ENCODE measurements at regions not wholly inside any gene's neighbourhood (a gene's known extent, or its start where the extent isn't known, plus 50 kb on each side); places are given as distances from the start of the nearest gene placed in this dataset.
"Not testable (repeated sequence)": the region's sequence is repeated elsewhere in the genome, so short reads cannot be mapped to it uniquely, and the experiment has no call there.

DNA sequence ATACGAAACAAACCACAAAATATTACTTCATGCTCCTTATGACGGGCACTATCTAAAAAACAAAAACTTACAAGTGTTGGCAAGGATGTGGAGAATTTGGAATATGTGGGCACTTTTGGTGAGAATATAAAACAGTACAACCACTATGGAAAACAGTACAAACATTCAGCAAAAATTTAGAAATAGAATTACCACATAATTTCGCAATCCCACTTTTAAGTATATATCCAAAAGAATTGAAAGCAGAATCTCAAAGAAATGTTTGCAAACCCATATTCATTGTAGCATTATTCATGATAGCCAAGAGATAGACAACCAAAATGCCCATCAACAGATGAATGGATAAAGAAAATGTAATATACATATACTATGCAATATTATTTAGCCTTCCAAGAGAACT is 1173.7 kb upstream of the PRR20A start:
- Histone ChIP-seq H3K4me1 (ENCODE audit: control insufficient read depth, insufficient read depth, low read length) (no peaks in the 10 kb centered on the region), H3K9me3 (ENCODE audit: control insufficient read depth, insufficient read depth, low read length) (no peaks in the 10 kb centered on the region), H3K27me3 (ENCODE audit: control insufficient read depth, insufficient read depth, low read length) (no peaks in the 10 kb centered on the region), H3K36me3 (ENCODE audit: control insufficient read depth, insufficient read depth, low read length) (no peaks in the 10 kb centered on the region), H3K4me3 (ENCODE audit: low read depth, low read length) (no peak overlapping the region), H3K9ac (ENCODE audit: low read depth, low read length) (no peak overlapping the region), H3K27ac (ENCODE audit: low read depth, low read length) (no peak overlapping the region)

DNA sequence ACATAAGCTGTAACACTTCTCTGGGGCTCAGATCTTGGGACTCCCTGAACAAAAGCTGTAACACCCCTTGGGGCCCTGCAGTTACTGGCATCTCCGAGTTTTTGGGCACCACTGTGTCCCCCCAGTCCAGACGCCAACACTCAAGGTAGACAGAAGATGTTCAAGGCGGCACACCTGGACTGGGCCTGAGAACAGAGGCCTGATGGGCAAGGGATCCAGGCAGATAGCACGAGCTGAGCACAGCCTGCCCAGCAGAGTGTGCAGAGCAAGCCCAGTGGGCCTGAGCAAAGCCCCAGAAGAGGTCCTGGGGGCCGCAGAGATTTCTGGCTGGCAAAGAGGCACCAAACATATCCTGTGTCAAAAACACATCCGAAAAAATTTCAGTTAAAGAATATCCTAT is 1163.3 kb upstream of the PRR20A start:
- Histone ChIP-seq H3K27ac (ENCODE audit: low read depth, low read length) (no peak overlapping the region), H3K27me3 (ENCODE audit: control insufficient read depth, insufficient read depth, low read length) (no peaks in the 10 kb centered on the region), H3K4me1 (ENCODE audit: control insufficient read depth, insufficient read depth, low read length) (no peaks in the 10 kb centered on the region), H3K36me3 (ENCODE audit: control insufficient read depth, insufficient read depth, low read length) (no peaks in the 10 kb centered on the region), H3K9ac (ENCODE audit: low read depth, low read length) (no peak overlapping the region), H3K9me3 (ENCODE audit: control insufficient read depth, insufficient read depth, low read length) (peaks cover 11% of the 10 kb centered on the region), H3K4me3 (ENCODE audit: low read depth, low read length) (no peak overlapping the region)

DNA sequence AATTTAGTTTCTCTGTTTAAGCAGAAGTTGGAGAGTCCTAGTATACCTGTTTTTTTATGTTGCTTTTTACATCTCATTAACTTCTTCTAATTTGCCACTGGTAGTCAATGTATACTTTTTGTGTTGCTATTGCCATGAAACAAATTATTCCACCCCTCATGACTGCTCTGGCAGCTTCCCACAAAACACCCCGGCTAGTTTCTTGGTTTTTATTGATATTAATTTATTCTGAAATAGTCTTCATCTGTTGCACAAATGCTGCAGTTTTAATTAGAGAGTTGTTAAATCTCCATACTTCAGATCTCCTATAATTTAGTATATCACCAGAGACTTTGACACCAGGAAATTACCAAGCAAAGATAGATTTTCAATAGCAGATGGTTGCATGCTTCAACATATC is 1159.3 kb upstream of the PRR20A start:
- Histone ChIP-seq H3K4me3 (ENCODE audit: low read depth, low read length) (no peak overlapping the region), H3K4me1 (ENCODE audit: control insufficient read depth, insufficient read depth, low read length) (no peaks in the 10 kb centered on the region), H3K36me3 (ENCODE audit: control insufficient read depth, insufficient read depth, low read length) (no peaks in the 10 kb centered on the region), H3K9me3 (ENCODE audit: control insufficient read depth, insufficient read depth, low read length) (peaks cover 9% of the 10 kb centered on the region), H3K27me3 (ENCODE audit: control insufficient read depth, insufficient read depth, low read length) (no peaks in the 10 kb centered on the region), H3K27ac (ENCODE audit: low read depth, low read length) (no peak overlapping the region), H3K9ac (ENCODE audit: low read depth, low read length) (no peak overlapping the region)

DNA sequence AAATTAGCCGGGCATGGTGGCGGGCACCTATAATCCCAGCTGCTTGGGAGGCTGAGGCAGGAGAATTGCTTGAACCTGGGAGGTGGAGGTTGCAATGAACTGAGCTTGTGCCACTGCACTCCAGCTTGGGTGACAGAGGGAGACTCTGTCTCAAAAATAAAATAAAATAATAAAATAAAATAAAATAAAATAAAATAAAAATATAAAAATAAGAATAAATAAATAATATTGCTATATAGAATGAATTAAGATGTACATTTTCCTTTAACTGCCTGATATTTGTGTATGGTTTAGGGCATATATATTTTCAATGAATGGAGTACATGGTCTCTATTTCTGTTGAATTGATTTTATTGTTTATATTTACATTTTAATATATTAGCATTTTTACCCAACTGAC is 1156.7 kb upstream of the PRR20A start:
- not testable (repeated sequence) for H3K36me3 ChIP-seq (ENCODE audit: control insufficient read depth, insufficient read depth, low read length); H3K9ac ChIP-seq (ENCODE audit: low read depth, low read length); H3K4me1 ChIP-seq (ENCODE audit: control insufficient read depth, insufficient read depth, low read length); H3K4me3 ChIP-seq (ENCODE audit: low read depth, low read length); H3K27me3 ChIP-seq (ENCODE audit: control insufficient read depth, insufficient read depth, low read length); H3K9me3 ChIP-seq (ENCODE audit: control insufficient read depth, insufficient read depth, low read length); H3K27ac ChIP-seq (ENCODE audit: low read depth, low read length)

DNA sequence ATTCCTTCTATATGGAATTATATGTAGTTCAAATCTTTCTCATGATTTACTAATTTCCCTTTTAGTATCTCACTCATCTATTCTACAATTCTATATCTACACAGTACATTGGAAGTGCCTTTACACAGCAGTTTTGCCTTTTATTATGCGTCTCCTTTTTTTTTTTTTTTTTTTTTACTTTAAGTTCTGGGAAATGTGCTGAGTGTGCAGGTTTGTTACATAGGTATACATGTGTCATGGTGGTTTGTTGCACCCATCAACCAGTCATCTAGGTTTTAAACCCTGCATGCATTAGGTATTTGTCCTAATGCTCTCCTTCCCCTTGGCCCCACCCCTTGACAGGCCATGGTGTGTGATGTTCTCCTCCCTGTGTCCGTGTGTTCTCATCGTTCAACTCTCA is 1150.1 kb upstream of the PRR20A start:
- no peaks in the 10 kb centered on the region for H3K9me3 ChIP-seq (ENCODE audit: control insufficient read depth, insufficient read depth, low read length)
- no peak overlapping the region for H3K9ac ChIP-seq (ENCODE audit: low read depth, low read length)
- no peaks in the 10 kb centered on the region for H3K36me3 ChIP-seq (ENCODE audit: control insufficient read depth, insufficient read depth, low read length)
- no peaks in the 10 kb centered on the region for H3K4me1 ChIP-seq (ENCODE audit: control insufficient read depth, insufficient read depth, low read length)
- no peak overlapping the region for H3K4me3 ChIP-seq (ENCODE audit: low read depth, low read length)
- H3K27ac ChIP-seq (ENCODE audit: low read depth, low read length) = no peak overlapping the region
- no peaks in the 10 kb centered on the region for H3K27me3 ChIP-seq (ENCODE audit: control insufficient read depth, insufficient read depth, low read length)

DNA sequence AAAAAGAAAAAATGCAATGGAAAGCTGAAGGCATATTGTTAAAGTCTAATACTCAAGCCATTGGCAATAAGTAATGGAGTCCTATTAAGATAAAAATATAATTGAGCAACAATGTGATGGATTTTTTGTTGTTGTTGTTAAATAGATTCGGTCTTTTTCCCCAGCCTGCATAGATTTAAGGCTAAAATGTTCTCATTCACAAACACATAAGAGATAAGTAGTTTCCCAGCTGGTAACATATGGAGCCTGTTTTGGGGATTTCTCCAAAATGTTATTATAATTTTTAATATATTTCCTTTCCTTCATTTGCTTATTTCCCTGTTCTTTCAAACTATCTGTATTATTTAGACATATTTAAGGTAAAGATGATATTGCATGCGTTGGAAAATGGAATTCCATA is 1149.1 kb upstream of the PRR20A start:
- Histone ChIP-seq H3K4me1 (ENCODE audit: control insufficient read depth, insufficient read depth, low read length) (no peaks in the 10 kb centered on the region), H3K9me3 (ENCODE audit: control insufficient read depth, insufficient read depth, low read length) (no peaks in the 10 kb centered on the region), H3K36me3 (ENCODE audit: control insufficient read depth, insufficient read depth, low read length) (no peaks in the 10 kb centered on the region), H3K4me3 (ENCODE audit: low read depth, low read length) (no peak overlapping the region), H3K9ac (ENCODE audit: low read depth, low read length) (no peak overlapping the region), H3K27me3 (ENCODE audit: control insufficient read depth, insufficient read depth, low read length) (no peaks in the 10 kb centered on the region), H3K27ac (ENCODE audit: low read depth, low read length) (no peak overlapping the region)

DNA sequence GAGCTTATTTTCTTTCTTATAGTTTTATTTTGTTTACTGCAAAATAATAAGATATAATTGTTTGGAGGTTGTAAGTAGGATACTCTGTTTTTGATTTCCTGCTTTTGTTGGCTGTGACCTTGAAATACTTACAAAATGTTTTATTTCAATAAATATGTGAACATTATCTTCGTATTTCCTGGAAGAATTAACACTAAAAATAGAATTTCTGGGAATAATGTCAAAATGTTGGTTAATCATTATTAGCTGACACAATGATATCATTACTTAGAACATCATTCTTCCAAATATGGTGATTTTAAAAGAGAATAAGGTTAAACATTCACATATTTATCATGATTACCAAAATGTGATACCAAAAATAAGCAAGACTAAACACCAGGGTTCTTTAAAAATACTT is 1148.6 kb upstream of the PRR20A start:
- Histone ChIP-seq H3K4me3 (ENCODE audit: low read depth, low read length) (no peak overlapping the region), H3K27ac (ENCODE audit: low read depth, low read length) (no peak overlapping the region), H3K27me3 (ENCODE audit: control insufficient read depth, insufficient read depth, low read length) (no peaks in the 10 kb centered on the region), H3K9ac (ENCODE audit: low read depth, low read length) (no peak overlapping the region), H3K4me1 (ENCODE audit: control insufficient read depth, insufficient read depth, low read length) (no peaks in the 10 kb centered on the region), H3K36me3 (ENCODE audit: control insufficient read depth, insufficient read depth, low read length) (no peaks in the 10 kb centered on the region), H3K9me3 (ENCODE audit: control insufficient read depth, insufficient read depth, low read length) (no peaks in the 10 kb centered on the region)

DNA sequence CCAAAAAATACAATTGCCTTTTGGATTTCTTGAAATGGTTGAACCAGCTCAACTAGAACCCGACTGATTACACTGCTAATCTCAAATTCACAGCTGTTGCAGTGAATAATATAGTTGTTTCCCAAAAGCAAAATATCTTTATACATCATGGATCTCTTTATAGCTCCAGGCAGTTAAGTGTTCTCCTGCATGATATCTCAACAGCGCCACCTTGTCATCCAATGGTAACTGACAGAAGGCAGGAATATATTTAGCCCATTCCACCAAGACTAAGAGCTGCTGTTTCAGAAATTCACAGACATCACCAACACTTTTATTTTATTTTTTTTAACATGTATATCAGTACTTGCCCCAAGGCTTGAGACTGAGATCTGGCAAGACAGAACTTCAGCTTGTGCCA is 1141.0 kb upstream of the PRR20A start:
- Histone ChIP-seq H3K27ac (ENCODE audit: low read depth, low read length) (no peak overlapping the region), H3K4me3 (ENCODE audit: low read depth, low read length) (no peak overlapping the region), H3K9ac (ENCODE audit: low read depth, low read length) (no peak overlapping the region), H3K9me3 (ENCODE audit: control insufficient read depth, insufficient read depth, low read length) (peaks cover 16% of the 10 kb centered on the region), H3K27me3 (ENCODE audit: control insufficient read depth, insufficient read depth, low read length) (no peaks in the 10 kb centered on the region), H3K4me1 (ENCODE audit: control insufficient read depth, insufficient read depth, low read length) (no peaks in the 10 kb centered on the region), H3K36me3 (ENCODE audit: control insufficient read depth, insufficient read depth, low read length) (no peaks in the 10 kb centered on the region)

DNA sequence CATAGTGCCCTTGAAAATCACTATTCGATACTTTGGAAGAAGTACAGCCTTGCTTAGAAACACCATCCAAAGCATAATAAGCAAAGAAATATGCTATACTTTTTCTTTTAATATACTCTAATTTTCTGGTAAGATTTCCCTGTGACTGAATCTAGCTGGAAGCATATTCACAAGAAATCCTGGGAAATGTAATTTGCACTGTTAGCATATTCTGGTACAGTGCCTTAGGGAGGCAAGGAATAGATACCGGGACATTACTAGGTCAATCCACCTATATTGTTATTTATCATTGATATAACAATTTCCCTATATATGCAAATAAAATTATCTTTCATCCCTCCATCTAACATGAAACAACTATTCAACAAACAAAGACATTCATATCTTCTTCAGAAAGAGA is 1131.3 kb upstream of the PRR20A start:
- Histone ChIP-seq H3K36me3 (ENCODE audit: control insufficient read depth, insufficient read depth, low read length) (no peaks in the 10 kb centered on the region), H3K4me1 (ENCODE audit: control insufficient read depth, insufficient read depth, low read length) (no peaks in the 10 kb centered on the region), H3K27ac (ENCODE audit: low read depth, low read length) (no peak overlapping the region), H3K9ac (ENCODE audit: low read depth, low read length) (no peak overlapping the region), H3K9me3 (ENCODE audit: control insufficient read depth, insufficient read depth, low read length) (no peaks in the 10 kb centered on the region), H3K27me3 (ENCODE audit: control insufficient read depth, insufficient read depth, low read length) (no peaks in the 10 kb centered on the region), H3K4me3 (ENCODE audit: low read depth, low read length) (no peak overlapping the region)

DNA sequence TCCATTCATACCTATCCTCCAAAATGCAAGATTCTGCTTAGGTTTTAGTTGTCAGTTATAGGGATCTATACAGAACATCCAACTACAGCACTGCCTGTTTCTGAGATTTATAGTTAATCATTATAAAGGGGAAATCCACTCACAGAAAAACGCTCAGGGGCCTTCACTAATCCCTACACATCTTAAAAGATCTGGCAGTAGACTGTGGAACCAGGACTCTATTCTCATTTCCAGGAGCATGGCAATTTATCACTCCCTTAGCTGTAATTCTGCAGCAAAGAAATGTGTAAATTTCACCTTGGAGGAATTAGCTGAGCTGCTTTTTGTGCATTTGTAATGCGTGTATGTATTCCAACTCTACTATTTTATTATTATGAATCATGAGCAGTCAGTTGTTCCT is 1128.1 kb upstream of the PRR20A start:
- Histone ChIP-seq H3K27ac (ENCODE audit: low read depth, low read length) (no peak overlapping the region), H3K4me3 (ENCODE audit: low read depth, low read length) (no peak overlapping the region), H3K9me3 (ENCODE audit: control insufficient read depth, insufficient read depth, low read length) (no peaks in the 10 kb centered on the region), H3K4me1 (ENCODE audit: control insufficient read depth, insufficient read depth, low read length) (peaks cover 16% of the 10 kb centered on the region), H3K27me3 (ENCODE audit: control insufficient read depth, insufficient read depth, low read length) (no peaks in the 10 kb centered on the region), H3K36me3 (ENCODE audit: control insufficient read depth, insufficient read depth, low read length) (no peaks in the 10 kb centered on the region), H3K9ac (ENCODE audit: low read depth, low read length) (no peak overlapping the region)

DNA sequence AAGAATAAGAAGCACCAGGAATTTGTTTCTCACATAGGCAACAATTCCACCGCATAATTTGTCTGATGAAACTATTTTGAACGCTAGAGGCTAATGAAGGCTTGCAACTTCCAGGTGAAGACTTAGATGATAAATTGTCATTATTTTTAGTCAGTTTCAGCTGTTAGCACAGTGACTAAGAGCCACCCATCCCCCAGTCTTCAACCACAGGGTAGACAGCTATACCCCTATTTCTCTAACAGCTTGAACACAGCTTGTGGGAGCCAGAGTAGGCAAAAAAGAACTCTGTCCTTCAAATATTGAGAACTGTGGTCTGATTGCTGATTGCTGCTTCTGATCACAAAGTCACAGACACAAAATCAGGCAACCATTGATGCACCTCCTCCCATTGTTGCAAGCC is 1124.8 kb upstream of the PRR20A start:
- Histone ChIP-seq H3K27ac (ENCODE audit: low read depth, low read length) (no peak overlapping the region), H3K9ac (ENCODE audit: low read depth, low read length) (no peak overlapping the region), H3K36me3 (ENCODE audit: control insufficient read depth, insufficient read depth, low read length) (no peaks in the 10 kb centered on the region), H3K4me1 (ENCODE audit: control insufficient read depth, insufficient read depth, low read length) (peaks cover 16% of the 10 kb centered on the region), H3K4me3 (ENCODE audit: low read depth, low read length) (no peak overlapping the region), H3K9me3 (ENCODE audit: control insufficient read depth, insufficient read depth, low read length) (no peaks in the 10 kb centered on the region), H3K27me3 (ENCODE audit: control insufficient read depth, insufficient read depth, low read length) (no peaks in the 10 kb centered on the region)

DNA sequence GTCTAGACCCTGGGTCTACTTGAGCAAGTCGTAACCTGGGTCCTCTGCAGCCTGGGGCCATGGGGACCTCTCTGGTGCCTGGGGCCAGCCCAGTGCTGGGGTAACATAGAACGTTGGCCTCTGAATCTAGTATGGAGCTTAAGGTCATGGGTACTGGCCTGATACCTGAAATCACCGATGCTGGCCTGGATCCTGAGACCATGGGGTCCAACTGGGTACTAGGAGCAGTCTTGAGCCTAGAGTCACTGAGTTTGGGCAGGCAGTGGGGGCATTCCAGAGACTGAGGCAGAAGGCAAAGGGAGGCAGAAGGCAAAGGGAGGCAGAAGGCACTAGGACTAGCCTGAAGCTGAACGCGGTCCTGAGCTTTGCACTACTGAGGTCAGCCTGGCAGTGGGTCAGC is 1121.1 kb upstream of the PRR20A start:
- Histone ChIP-seq H3K36me3 (ENCODE audit: control insufficient read depth, insufficient read depth, low read length) (no peaks in the 10 kb centered on the region), H3K9ac (ENCODE audit: low read depth, low read length) (no peak overlapping the region), H3K4me1 (ENCODE audit: control insufficient read depth, insufficient read depth, low read length) (peaks cover 16% of the 10 kb centered on the region), H3K4me3 (ENCODE audit: low read depth, low read length) (no peak overlapping the region), H3K9me3 (ENCODE audit: control insufficient read depth, insufficient read depth, low read length) (no peaks in the 10 kb centered on the region), H3K27me3 (ENCODE audit: control insufficient read depth, insufficient read depth, low read length) (no peaks in the 10 kb centered on the region), H3K27ac (ENCODE audit: low read depth, low read length) (no peak overlapping the region)
